ENCODE measurements at regions not wholly inside any gene's neighbourhood (a gene's known extent, or its start where the extent isn't known, plus 50 kb on each side); places are given as distances from the start of the nearest gene placed in this dataset.

DNA sequence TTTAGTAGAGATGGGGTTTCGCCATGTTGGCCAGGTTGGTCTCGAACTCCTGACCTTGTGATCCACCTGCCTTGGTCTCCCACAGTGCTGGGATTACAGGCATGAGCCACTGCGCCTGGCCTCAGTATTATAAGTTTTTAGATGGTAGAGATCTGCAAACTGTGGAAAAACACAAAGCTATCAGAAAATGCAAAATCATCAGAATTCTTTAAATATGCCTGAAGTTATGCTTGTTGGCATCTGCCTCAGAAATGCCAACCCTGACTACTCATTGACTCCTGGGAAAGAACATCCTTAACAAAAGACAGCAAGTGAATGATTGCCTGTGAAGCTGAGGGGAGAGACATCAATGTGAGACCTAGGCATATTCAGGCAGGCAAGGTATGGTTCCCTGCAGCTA, 94.3 kb upstream of the MB21D2 start:
- H3K36me3 ChIP-seq (ENCODE audit: low read depth): no peaks in the 10 kb centered on the region
- H3K27ac ChIP-seq: no peak overlapping the region
- no peaks in the 10 kb centered on the region for H3K27me3 ChIP-seq (replicated peaks; ENCODE audit: insufficient read depth)
- H3K4me2 ChIP-seq (ENCODE audit: unreplicated experiment): no peak overlapping the region
- no peak overlapping the region for H3K4me3 ChIP-seq
- in situ Hi-C loops (cut with MboI): no loop called here
- no peaks in the 10 kb centered on the region for H4K20me1 ChIP-seq (ENCODE audit: insufficient read depth)
- no peaks in the 10 kb centered on the region for H3K4me1 ChIP-seq (ENCODE audit: insufficient read depth)
- no peaks in the 10 kb centered on the region for H3K9me2 ChIP-seq (ENCODE audit: insufficient read depth)
- no peak for DNase-seq
- peaks cover 3% of the 10 kb centered on the region for H3K9me3 ChIP-seq (ENCODE audit: low read depth)
- H3K79me2 ChIP-seq (ENCODE audit: insufficient read depth): no peaks in the 10 kb centered on the region
- TF ChIP-seq EZH2phosphoT487 (IDR thresholded peaks at IDR 0.05; ENCODE audit: insufficient read depth, low read depth): no peak
- no peak for TF ChIP-seq EZH2 (IDR thresholded peaks at IDR 0.05; ENCODE audit: insufficient read depth, poor library complexity, severe bottlenecking)
- no peak overlapping the region for H2AFZ ChIP-seq
- WGBS, 2 experiments (ENCODE audit: low coverage in 1 of 2, low lambda C conversion rate in 2 of 2, missing lambda C conversion rate in 2 of 2): 60 to 79% methylated on average over 3 of the region's 3 CpGs
- H3K9ac ChIP-seq: no peak overlapping the region
- no peaks in the 10 kb centered on the region for H3F3A ChIP-seq (ENCODE audit: insufficient read depth)

DNA sequence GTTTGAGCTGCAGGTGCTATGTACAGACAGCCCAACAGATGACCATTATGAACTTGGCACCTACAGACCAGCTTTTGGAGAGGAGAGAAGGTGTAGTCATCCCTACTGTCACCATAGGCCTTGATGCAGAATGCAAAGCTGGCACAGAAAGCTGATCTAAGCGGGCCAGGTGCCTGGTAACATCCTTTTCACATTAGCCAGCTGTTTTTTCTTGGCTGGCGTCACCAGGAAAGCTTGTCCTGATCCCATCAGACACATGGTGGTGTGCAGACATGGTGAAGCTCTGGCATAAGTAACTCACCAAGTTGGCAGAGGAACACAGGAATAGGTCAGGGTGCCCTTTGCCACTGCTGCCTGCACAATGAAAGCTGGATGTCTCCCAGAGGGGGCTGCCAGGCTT, 97.2 kb upstream of the MB21D2 start:
- H3K27me3 ChIP-seq (replicated peaks; ENCODE audit: insufficient read depth): no peaks in the 10 kb centered on the region; the same call in 1 of the 2 replicates
- WGBS, 2 experiments (ENCODE audit: low coverage in 1 of 2, low lambda C conversion rate in 2 of 2, missing lambda C conversion rate in 2 of 2): 15 to 29% methylated on average over 2 of the region's 2 CpGs
- no peak for DNase-seq
- H3K27ac ChIP-seq: no peak overlapping the region
- H3F3A ChIP-seq (ENCODE audit: insufficient read depth): no peaks in the 10 kb centered on the region
- H3K4me1 ChIP-seq (ENCODE audit: insufficient read depth): no peaks in the 10 kb centered on the region
- H3K4me2 ChIP-seq (ENCODE audit: unreplicated experiment): no peak overlapping the region
- peaks cover 3% of the 10 kb centered on the region for H3K9me3 ChIP-seq (ENCODE audit: low read depth)
- no peak overlapping the region for H3K9ac ChIP-seq
- H4K20me1 ChIP-seq (ENCODE audit: insufficient read depth): no peaks in the 10 kb centered on the region
- TF ChIP-seq EZH2phosphoT487 (IDR thresholded peaks at IDR 0.05; ENCODE audit: insufficient read depth, low read depth): no peak
- no peak for TF ChIP-seq EZH2 (IDR thresholded peaks at IDR 0.05; ENCODE audit: insufficient read depth, poor library complexity, severe bottlenecking)
- H3K36me3 ChIP-seq (ENCODE audit: low read depth): no peaks in the 10 kb centered on the region
- H3K4me3 ChIP-seq: no peak overlapping the region
- no peaks in the 10 kb centered on the region for H3K79me2 ChIP-seq (ENCODE audit: insufficient read depth)
- in situ Hi-C loops (cut with MboI): no loop called here
- no peaks in the 10 kb centered on the region for H3K9me2 ChIP-seq (ENCODE audit: insufficient read depth)
- H2AFZ ChIP-seq: no peak overlapping the region

- TF ChIP-seq EZH2phosphoT487 (IDR thresholded peaks at IDR 0.05; ENCODE audit: insufficient read depth, low read depth) (no peak), EZH2 (IDR thresholded peaks at IDR 0.05; ENCODE audit: insufficient read depth, poor library complexity, severe bottlenecking) (no peak)
- no peaks in the 10 kb centered on the region for H3K9me2 ChIP-seq (ENCODE audit: insufficient read depth)
- H3K36me3 ChIP-seq (ENCODE audit: low read depth): no peaks in the 10 kb centered on the region
- 59 to 62% methylated on average over 7 of the region's 7 CpGs for WGBS, 2 experiments (ENCODE audit: low coverage in 1 of 2, low lambda C conversion rate in 2 of 2, missing lambda C conversion rate in 2 of 2)
- H4K20me1 ChIP-seq (ENCODE audit: insufficient read depth): no peaks in the 10 kb centered on the region
- H3F3A ChIP-seq (ENCODE audit: insufficient read depth): no peaks in the 10 kb centered on the region
- H3K27ac ChIP-seq: no peak overlapping the region
- no peaks in the 10 kb centered on the region for H3K79me2 ChIP-seq (ENCODE audit: insufficient read depth)
- no peaks in the 10 kb centered on the region for H3K4me1 ChIP-seq (ENCODE audit: insufficient read depth)
- in situ Hi-C loops (cut with MboI): no loop called here
- no peak for DNase-seq
- no peaks in the 10 kb centered on the region; the same call in 1 of the 2 replicates for H3K27me3 ChIP-seq (replicated peaks; ENCODE audit: insufficient read depth)
- no peak overlapping the region for H3K9ac ChIP-seq
- H3K4me3 ChIP-seq: no peak overlapping the region
- no peak overlapping the region for H2AFZ ChIP-seq
- H3K9me3 ChIP-seq (ENCODE audit: low read depth): peaks cover 3% of the 10 kb centered on the region
- H3K4me2 ChIP-seq (ENCODE audit: unreplicated experiment): no peak overlapping the region
Measured at GRCh38 chr3:193016437-193016901, 98.8 kb upstream of the MB21D2 start.

DNA sequence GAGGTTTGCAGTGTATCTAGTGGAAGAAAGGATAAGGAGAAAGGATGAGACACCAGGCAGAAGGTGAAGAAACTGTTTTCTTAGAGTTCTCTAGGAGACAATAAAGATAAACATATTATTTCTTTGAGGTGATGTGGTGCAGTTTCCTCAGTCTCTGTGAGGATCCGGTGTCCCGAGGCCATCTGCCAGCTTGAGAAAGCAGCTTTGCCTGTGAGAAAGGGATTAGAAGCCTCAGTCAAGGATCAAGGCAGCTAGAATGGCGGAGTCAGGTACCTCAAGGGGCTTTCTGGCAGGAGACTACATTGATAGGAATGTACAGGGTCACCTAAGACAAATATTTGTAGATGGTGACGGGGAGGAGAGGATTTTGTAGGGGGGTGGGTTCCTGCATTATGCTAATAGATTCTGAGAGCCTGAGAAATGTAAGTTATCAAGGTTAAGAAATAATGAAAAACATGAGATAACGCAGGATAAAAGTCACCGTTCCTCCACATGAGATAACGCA, 103.9 kb upstream of the MB21D2 start:
- Histone ChIP-seq H3K79me2 (ENCODE audit: insufficient read depth) (no peaks in the 10 kb centered on the region), H3K27ac (no peak overlapping the region), H3K4me2 (ENCODE audit: unreplicated experiment) (no peak overlapping the region), H3K9me2 (ENCODE audit: insufficient read depth) (no peaks in the 10 kb centered on the region), H2AFZ (no peak overlapping the region), H3K36me3 (ENCODE audit: low read depth) (no peaks in the 10 kb centered on the region), H3K9me3 (ENCODE audit: low read depth) (no peaks in the 10 kb centered on the region), H3K27me3 (replicated peaks; ENCODE audit: insufficient read depth) (no peaks in the 10 kb centered on the region; the same call in 1 of the 2 replicates), H4K20me1 (ENCODE audit: insufficient read depth) (no peaks in the 10 kb centered on the region), H3F3A (ENCODE audit: insufficient read depth) (no peaks in the 10 kb centered on the region), H3K4me1 (ENCODE audit: insufficient read depth) (no peaks in the 10 kb centered on the region), H3K9ac (no peak overlapping the region), H3K4me3 (no peak overlapping the region)
- no peak for DNase-seq
- 62 to 64% methylated on average over 7 of the region's 7 CpGs for WGBS, 2 experiments (ENCODE audit: low coverage in 1 of 2, low lambda C conversion rate in 2 of 2, missing lambda C conversion rate in 2 of 2)
- TF ChIP-seq EZH2 (IDR thresholded peaks at IDR 0.05; ENCODE audit: insufficient read depth, poor library complexity, severe bottlenecking) (no peak), EZH2phosphoT487 (IDR thresholded peaks at IDR 0.05; ENCODE audit: insufficient read depth, low read depth) (no peak)
- in situ Hi-C loops (cut with MboI): no loop called here

DNA sequence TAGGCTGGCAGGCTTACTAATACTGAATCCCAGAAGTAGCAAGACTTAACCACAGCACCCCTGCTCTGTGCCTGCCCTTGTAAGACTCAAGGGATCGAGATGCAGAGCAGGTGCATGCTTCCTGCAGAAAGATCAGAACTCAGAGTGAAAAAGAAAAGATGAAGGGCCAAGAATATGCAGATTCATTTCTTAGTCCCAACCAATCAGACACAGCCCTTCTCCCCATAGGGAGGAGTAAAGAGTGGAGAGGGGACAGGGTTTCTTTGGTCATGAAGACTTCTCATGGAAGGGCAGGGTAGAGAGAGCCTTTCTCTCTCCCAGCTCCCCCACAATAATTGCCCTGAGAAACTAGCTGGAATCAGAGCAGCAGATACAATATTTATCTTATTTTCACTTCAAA, 105.6 kb upstream of the MB21D2 start:
- no peaks in the 10 kb centered on the region for H3K27me3 ChIP-seq (replicated peaks; ENCODE audit: insufficient read depth)
- no peaks in the 10 kb centered on the region for H3K4me1 ChIP-seq (ENCODE audit: insufficient read depth)
- H3K9ac ChIP-seq: no peak overlapping the region
- H3F3A ChIP-seq (ENCODE audit: insufficient read depth): no peaks in the 10 kb centered on the region
- no peaks in the 10 kb centered on the region for H3K9me3 ChIP-seq (ENCODE audit: low read depth)
- 69 to 82% methylated on average over 1 of the region's 1 CpG for WGBS, 2 experiments (ENCODE audit: low coverage in 1 of 2, low lambda C conversion rate in 2 of 2, missing lambda C conversion rate in 2 of 2)
- no peaks in the 10 kb centered on the region for H3K36me3 ChIP-seq (ENCODE audit: low read depth)
- no peak overlapping the region for H2AFZ ChIP-seq
- no peaks in the 10 kb centered on the region for H3K9me2 ChIP-seq (ENCODE audit: insufficient read depth)
- no peak overlapping the region for H3K4me2 ChIP-seq (ENCODE audit: unreplicated experiment)
- H3K4me3 ChIP-seq: no peak overlapping the region
- in situ Hi-C loops (cut with MboI): no loop called here
- H3K27ac ChIP-seq: no peak overlapping the region
- no peak for DNase-seq
- TF ChIP-seq EZH2phosphoT487 (IDR thresholded peaks at IDR 0.05; ENCODE audit: insufficient read depth, low read depth) (no peak), EZH2 (IDR thresholded peaks at IDR 0.05; ENCODE audit: insufficient read depth, poor library complexity, severe bottlenecking) (no peak)
- no peaks in the 10 kb centered on the region for H4K20me1 ChIP-seq (ENCODE audit: insufficient read depth)
- H3K79me2 ChIP-seq (ENCODE audit: insufficient read depth): no peaks in the 10 kb centered on the region
